ENCODE measurements at regions not wholly inside any gene's neighbourhood (a gene's known extent, or its start where the extent isn't known, plus 50 kb on each side); places are given as distances from the start of the nearest gene placed in this dataset.
"Not testable (repeated sequence)": the region's sequence is repeated elsewhere in the genome, so short reads cannot be mapped to it uniquely, and the experiment has no call there.

DNA sequence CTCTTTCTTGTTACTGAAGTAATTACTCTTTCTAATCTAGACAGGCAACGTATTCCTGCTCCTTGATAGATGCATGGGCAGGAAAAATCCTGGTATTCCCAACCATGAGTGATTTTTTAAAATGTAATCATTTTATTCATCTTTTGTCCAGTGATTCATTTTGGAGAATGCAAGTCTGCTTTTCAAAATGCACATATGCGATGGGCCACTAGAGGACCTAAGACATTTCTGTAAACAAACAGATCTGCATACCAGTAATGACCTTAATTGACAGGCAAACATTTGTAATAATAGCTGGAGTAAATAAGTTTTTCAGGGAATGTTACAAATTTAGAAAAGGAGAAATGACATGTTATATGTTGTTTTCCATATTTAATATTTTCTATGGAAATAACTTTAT is 1167.6 kb downstream of the JRKL start:
- no peak for DNase-seq

DNA sequence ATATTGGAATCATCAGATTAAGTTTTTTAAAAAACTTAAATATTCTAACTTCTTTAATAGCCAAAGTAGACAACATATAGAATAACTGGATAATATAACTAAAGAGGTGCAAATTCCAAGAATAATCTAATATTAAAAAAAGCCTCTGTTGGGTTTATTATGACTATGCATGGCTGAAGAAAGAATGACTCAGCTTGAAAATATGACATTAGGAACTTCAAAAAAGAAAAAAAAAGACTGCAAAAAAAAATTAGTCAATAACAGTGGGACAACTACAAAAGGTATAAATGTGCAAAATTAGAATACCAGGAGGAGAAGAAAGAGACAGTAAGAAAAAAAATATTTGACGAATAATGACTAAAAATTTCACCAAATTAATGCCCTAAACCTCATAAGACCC is 1178.0 kb downstream of the JRKL start:
- DNase-seq: no peak

DNA sequence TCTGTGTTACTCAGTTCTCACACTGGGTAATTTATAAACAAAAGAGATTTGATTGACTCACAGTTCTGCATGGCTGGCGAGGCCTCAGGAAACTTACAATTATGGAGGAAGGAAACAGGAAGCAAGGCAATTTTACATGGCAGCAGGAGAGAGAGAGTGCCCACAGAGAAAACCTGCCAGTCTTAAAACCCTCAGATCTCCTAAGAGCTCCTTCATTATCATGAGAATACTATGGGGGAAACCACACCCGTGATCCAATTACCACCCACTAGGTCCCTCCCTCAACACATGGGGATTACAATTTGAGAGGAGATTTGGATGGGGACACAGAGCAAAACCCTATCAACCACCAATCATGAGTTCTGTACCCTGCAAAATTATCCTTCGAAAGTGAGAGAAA is 1180.8 kb downstream of the JRKL start:
- DNase-seq: no peak

DNA sequence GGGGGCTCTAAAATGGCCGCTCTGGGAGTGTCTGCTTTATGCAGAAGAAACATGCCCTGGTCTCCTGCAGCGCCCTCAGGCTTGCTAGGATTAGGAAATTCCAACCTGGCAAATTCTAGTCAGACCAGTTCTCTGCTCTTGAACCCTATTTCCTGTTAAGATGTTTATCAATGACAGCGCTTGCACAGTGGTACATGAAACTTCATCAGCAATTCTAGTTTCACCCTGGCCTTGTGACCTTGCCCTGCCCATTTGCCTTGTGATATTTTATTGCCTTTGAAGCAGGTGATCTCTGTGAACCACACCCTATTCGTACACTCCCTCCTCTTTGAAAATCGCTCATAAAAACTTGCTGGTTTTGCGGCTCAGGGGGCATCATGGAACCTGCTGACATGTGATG is 1184.0 kb downstream of the JRKL start:
- DNase-seq: not testable (repeated sequence)

DNA sequence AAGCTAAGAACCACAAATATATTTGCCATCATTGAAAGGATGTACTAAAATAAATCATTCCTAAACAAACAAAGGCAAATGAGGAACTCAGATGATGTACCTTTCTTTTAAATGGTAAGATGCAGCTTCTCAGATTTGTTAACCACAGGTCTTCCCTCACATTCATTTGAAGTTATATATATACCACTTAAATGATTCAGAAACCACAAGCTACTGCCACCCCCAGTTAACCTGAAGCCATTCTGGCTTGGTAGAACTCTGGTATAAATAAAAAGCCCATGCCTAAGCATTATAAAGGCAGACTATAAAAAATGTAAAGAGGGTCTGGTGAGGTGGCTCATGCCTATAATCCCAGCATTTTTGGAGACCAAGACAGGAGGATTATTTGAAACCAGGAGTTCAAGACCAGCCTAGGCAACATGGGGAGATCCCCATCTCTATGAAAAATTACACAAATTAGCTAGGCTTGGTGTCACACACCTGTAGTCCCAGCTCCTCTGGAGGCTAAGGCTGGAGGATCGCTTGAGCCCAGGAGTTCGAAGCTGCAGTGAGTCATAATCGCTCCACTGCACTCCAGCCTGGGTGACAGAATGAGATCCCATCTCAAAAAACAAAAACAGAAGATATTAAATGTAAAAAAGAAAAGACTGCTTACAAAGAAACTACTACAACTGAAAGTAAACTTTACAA is 1185.3 kb downstream of the JRKL start:
- DNase-seq: no peak

DNA sequence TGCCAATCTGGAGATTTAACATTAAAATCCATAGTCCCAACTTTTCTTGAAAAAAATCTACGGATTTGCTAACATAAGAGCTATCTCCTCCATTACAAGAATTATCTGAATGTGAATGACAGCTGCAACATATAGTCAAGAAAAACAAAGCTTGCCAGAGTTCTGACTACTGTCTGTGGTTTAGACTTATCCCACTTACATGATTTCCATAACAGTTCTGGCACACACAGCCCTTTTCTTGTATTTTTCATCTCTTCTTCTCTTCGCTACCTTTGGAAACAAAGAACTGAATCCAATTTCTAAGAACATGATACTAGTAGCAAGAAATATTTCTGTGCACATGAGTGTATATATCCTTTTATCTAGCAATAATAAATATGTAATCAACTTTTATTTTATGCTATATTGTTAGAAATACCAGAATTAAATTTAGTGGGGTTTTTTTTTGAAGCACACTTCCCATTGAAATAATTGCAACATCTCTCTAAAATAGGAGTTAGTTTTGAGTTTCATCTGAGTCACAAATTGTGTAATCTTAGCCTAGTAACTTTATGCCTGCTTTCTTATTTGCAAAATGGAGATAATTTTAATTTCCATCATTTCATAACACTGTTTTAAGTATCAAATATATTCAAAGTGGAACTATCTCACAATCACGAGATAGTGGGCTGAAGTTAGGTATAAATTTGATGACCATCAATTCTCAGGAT is 1217.6 kb downstream of the JRKL start:
- no peak for DNase-seq

DNA sequence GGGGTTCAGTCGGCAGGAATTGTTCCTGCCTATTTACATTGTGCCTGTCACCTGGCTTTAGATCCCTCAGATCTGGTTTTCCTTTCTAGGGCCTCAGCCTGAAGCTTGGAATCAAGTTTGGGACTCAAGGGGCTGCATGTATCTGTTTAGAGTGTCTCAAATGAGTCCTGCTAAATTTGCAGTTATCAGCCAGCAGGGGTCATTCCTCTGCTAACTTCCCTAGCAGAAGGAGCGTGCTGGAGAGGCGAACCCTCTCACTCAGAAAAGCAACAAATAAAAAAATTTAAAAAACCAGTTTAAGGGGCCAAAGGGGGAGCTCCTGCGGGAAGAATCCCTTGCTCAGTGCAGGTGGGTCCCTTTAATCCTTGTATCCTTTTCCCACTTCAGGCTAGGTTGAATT is 1220.2 kb downstream of the JRKL start:
- no peak for DNase-seq

DNA sequence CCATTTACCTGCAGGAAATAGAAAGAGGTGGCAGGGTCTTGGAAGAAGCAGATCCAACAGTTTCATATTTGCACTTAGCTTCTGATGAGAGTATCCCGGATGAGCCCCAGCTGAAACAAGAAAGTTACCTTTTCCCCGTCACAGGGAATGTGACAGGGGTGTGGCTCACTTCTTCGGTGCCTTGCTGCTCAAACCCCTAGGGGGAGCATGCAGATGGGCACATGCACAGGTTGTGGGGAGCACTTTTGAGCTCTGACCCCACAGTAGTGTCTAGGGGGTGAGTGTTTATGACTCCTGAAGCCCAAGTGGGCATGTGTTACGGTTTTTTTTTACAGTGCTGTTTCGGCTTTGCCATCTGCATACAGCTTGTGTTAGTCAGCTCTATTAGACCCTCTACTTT is 1221.0 kb downstream of the JRKL start:
- no peak for DNase-seq

DNA sequence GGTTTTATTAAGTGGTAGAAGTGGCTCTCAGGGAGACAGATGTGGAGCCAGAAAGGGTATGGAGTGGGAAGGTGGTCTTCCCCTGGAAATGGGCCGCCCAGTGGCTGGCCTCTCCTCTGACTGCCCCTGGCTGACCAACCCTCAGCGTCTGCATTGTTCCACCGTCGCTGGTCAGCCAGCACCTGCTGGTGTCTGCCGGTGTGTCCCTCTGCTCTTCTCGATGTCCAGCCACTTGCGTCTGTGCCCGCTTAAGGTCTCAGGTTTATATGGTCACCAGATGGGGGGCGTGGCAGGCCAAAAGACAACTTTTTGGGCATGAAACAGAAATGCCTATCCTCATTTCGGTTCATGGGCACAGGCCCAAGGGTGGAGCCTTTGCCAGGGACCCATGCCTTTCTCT is 1221.5 kb downstream of the JRKL start:
- DNase-seq: no peak

DNA sequence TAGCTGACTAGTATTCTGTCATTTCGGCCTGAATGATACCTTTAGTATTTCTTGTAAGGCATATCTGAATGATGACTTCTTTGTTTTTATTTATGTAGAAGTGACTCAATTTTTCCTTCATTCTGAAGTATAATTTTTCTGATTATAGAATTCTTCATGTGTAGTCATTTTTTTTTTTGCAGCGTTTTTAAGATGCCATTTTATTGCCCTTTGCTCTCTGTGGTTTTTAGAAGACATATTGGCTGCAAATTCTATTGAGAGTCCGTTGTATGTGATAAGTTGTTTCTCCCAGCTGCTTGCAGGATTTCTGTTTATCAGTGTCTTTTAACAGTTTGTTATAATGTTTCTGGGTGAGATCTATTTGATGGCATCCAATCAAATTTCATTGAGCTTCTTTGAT is 1224.8 kb downstream of the JRKL start:
- no peak for DNase-seq

DNA sequence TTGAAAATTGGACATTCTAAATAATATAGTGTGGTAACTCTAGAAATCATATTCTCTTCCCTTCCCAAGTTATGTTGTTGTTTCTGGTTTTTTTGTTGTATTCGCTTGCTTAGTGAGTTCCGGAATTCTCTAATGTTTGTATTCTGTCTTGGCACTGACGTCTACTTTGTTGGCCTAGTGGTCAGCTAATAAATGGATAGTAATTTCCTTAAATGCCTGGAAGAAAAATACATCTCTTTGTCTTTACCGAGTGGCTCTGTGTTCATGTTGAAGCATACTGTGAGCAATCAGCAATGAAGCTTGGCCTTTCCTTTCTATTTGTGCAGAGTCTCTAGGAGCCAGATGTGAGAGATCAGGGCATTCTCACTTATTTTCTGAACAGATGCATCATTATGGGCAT is 1225.7 kb downstream of the JRKL start:
- DNase-seq: no peak

DNA sequence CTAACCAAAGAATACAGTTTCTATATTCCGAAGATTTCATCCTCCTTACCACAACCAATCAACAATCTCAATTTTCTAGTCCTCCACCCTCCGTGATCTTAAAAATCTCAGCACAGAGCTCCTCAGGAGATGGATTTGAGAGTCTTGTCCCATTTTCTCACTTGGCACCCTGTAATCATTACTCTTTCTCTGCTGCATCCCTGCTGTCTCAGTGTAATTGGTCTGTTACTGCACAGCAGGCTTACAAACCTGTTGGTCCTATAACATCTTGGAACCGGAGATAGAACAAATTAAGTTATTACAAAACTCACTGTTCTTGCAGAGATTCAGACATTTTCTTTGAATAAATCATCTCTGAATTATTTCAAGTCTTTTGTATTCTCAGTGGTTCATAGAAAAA is 1227.2 kb downstream of the JRKL start:
- no peak for DNase-seq

DNA sequence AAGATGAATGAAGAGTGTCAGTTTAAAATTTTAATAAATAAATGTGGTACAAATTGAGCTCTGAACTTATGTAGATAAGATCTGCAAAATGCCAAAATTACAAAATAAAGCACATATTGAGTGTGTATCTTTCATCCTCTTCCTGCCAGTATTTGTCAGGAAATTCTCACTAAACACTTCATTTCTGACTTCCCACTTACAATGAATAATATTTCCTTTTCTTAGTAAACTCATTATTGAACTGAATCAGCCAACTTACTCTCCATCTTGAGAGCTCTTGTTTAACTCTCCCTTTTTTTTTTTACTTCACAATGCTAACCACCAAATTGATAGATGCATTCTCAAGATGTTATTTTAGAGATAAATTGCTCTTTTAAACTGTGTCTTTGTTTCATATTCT is 1230.2 kb downstream of the JRKL start:
- DNase-seq: no peak

DNA sequence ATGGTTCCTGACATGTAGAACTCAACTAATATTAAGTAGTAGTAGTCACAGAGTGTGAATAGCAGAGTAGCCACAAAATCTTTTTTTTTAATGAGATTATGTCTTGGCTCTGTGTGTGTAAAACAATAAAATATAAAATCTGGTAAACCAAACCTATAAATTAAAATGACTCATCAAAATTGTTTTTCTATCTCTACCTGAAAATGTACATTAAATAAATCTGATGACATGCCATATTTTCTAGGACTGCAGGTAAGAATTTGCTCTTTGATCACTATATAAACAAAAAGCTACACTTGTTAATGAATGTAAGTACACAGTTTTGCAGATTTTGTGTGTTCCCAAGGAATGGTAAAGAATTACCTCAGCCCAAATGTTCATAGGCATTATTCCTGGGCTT is 1231.5 kb downstream of the JRKL start:
- no peak for DNase-seq

DNA sequence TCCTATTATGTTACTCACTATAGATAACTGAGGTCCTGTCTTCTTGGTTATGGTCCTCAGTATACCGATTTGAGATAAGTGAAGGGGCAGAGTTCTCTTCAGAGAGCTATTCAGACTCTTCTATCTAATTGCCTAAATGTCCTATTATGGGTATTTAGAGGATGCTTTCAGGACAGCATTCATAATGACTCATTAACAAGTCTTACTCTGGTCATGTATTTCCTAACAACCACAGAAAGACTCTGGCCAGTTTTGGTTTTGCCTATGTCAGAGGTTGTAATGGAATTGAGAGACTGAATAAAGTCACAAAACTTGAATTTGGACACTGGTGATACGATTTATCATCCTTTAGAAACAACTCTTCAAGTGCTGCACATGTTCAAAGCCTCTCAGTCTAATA is 1233.0 kb downstream of the JRKL start:
- no peak for DNase-seq

DNA sequence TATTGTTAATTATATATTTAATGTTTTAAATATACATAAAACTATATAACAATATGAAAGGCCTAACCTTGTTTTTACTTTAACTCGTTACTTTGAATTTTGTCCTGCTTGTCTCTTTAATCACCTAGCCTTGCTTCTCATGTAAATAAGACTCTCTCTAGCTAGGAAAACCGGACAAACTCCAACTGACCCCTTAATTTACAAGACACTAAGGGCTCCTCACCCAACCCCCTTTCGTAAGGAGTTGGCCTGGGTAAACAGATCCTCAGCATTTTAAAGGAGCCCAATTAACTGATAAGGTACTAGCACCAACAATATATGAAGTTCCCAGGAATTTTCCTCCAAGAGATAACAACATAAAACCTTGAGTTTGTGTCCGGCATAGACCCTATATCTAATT is 1246.9 kb downstream of the JRKL start:
- DNase-seq: not testable (repeated sequence)

DNA sequence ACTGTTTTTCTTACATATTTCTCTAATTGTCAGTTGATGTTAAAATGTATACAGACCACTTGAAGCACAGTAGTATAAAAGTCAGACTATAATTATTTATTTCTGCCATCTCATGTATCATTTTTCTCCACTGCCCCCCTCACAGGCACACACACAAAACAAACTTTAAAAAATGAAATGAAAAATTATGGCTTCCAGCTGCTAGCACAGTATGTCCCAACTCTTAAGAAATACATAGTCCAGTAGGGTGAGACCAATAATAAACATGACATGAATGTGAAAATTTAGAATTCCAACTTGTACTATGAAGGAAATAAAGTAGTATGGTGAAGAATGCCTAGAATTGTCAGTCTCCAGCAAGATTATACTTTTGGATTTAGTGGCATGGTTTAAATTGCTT is 1247.9 kb downstream of the JRKL start:
- no peak for DNase-seq

DNA sequence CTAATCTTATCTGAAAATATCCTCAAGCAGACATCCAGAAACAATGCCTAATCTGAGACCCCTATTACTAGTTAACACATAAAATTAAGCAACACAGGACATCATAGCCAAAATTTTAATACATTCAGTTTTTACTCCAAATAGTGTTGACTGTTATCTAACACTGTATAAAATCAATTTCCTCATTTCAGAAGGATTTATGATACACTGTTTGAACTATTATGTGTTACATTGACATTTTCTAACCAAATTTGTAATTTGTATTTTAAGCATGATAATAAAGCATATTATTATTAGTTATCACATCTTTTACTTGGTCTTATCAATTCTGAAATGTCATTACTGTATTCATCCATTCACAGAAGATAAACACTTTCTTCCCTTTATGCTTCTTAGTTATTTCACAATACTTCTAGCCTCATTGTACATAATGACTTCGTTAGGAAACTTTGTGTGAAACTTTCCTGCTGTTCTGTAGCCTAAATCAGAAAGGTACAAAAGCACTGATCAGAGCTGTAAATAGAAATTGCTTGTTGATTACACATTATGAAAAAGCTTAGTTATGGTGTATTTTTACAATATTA is 1248.9 kb downstream of the JRKL start:
- peak in 1 of 2 donors; percentile 56 for DNase-seq

DNA sequence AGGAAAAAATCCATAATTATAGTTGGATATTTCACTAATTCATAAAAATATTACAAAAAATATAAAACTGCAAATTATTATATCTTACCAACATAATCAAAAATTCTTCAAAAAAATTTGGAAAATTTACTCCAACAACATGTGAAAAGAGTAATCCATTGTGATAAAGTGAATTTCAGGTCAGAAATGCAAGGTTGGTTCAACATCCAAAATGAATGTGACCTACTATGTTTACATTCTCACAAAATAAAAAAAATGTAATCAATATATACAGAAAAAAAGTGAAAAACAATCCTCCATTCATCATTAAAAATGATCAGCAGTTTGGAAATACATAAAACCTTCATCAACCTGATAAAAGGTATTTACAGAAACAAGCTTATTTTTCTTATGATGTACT is 1252.2 kb downstream of the JRKL start:
- DNase-seq: no peak

DNA sequence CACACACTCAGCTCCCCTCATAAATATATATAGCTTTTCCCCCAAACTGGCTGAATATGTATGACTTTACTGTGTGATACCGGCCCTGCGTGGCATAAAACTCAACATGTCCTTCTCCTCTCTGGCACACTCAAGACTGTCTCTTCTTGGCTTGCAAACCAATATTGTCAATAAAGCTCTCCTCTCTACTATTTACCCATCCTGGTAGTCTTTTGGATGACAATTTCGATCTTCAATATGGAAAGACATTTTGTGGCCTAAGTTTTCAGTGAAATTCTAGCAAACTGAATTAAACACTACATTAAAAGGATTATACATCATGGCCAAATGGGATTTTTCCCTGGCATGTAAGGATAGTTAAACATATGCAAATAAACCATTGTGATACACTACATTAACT is 1255.9 kb downstream of the JRKL start:
- no peak for DNase-seq

DNA sequence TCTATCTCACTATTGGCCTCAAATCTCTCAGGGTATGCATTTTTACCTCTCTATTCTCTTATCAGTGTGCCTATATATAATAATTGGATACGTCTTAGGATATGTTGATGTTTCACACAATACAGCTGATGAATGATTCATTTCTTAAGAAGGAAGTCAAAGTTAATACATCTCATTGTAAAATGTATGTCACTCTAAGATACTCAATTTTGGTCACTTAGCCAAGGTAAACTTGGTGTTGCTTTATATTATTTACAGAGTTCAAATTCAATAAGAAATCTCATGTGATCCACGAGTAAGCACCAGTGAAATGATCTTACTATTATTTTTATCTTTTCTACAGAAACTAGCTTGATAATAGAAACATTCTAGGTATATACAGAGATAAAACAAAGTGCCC is 1266.5 kb downstream of the JRKL start:
- no peak for DNase-seq

DNA sequence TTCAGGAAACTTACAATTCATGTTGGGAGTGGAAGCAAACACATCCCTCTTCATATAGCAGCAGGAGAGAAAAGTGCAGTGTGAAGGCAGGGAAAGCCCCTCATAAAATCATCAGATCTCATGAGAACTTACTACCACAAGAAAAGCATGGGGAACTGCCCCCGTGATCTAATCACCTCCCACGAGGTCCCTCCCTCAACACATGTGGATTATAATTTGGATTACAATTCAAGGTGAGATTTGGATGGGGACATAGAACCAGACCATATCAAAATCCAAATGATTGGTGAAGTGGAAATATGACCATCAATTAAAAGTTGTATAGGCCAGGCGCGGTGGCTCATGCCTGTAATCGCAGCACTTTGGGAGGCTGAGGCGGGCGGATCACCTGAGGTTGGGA is 1268.0 kb downstream of the JRKL start:
- DNase-seq: no peak

DNA sequence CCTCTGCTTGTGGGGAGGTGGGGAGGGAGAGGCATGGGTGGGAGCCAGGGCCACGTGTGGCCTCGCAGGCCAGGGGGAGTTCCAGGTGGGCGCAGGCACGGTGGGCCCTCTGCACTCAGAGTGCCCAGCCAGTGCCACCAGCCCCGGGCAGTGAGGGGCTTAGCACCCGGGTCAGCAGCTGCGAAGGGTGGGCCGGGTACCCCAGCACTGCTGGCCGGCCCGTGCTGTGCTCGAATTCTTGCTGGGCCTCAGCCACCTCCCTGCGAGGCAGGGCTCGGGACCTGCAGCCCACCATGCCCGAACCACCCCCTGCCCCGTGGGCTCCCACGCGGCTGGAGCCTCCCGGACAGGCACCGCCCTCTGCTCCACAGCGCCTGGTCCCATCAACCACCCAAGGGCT is 1277.2 kb downstream of the JRKL start:
- DNase-seq: no peak

DNA sequence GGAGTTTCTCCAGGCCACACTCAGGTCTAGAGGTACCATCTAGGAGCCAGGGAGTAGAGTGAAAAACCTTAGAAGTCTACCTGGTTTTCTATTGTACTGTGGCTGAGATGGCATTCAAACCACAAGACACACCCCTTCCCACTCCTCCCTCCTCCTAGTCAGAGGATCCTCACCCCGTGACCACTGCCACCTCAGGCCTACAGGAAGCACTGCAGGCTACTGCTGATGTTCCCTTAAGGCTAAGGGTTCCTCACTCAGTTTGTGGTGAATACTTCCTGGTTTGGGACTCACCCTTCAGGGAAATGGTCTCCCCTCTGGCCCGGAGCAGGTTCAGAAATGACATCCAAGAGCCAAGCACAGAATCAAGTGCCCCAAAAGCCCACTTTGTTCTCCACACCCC is 1293.9 kb downstream of the JRKL start:
- no peak for DNase-seq
